Tibial nerve (tissue), 4 donors: ENCODE measurements at regions not wholly inside any gene's neighbourhood (a gene's known extent, or its start where the extent isn't known, plus 50 kb on each side); places are given as distances from the start of the nearest gene placed in this dataset.

ENCODE experiments used
- DNase-seq, 2 donors: peaks; one replicate each; pipeline ENCODE4 v3.0.0-alpha.2; 2019; ENCODE audit warnings: low spot score in 2 of 2
- H3K27ac ChIP-seq, 4 donors: fragments of 200-600 bp; sonication (generic) in 3 of 4; one replicate each; pipeline ENCODE4 v1.5.1; 2017 to 2019; ENCODE audit warnings: mild to moderate bottlenecking in 1 of 4
- H3K27me3 ChIP-seq, 2 donors: fragments of 200-600 bp; sonication (generic) in 1 of 2; one replicate each; pipeline versions ENCODE4 v1.5.1 to v1.6.0; 2017 to 2019
- H3K36me3 ChIP-seq, 3 donors: fragments of 200-600 bp; sonication (generic); one replicate each; pipeline ENCODE4 v1.5.1; 2018 to 2019
- H3K4me1 ChIP-seq, 4 donors: fragments of 200-600 bp; sonication (generic) in 3 of 4; one replicate each; pipeline ENCODE4 v1.5.1; 2017 to 2019
- H3K4me3 ChIP-seq, 4 donors: fragments of 200-600 bp; sonication (generic) in 3 of 4; one replicate each; pipeline ENCODE4 v1.5.1; 2017 to 2019; ENCODE audit warnings: mild to moderate bottlenecking in 1 of 4, moderate library complexity in 1 of 4
- H3K9me3 ChIP-seq, 4 donors: fragments of 200-600 bp; sonication (generic) in 3 of 4; one replicate each; pipeline ENCODE4 v1.5.1; 2017 to 2019
- EP300 ChIP-seq, 2 donors: sonication (generic); formaldehyde crosslinking; IDR thresholded peaks; one replicate each; pipeline ENCODE4 v1.6.1; 2017; ENCODE audit warnings: antibody characterized with exemption in 2 of 2, mild to moderate bottlenecking in 1 of 2
- POLR2A ChIP-seq, 2 donors: fragments of 450-650 bp; IDR thresholded peaks; one replicate each; pipeline ENCODE4 v1.6.1; 2017; ENCODE audit warnings: antibody characterized with exemption in 2 of 2, mild to moderate bottlenecking in 2 of 2, moderate library complexity in 2 of 2
- WGBS, 2 donors: methylation state at CpG; one replicate each; pipeline ENCODE4 v1.1.5; 2018; 5-methylcytosine and 5-hydroxymethylcytosine counted together
- TF ChIP-seq, protein P1 (sequence below), 5 experiments: fragments of 200-600 bp in 3 of 5; fragments of 450-650 bp in 2 of 5; sonication (generic) in 3 of 5; IDR thresholded peaks; one replicate each; pipeline ENCODE4 v1.5.1; 2016 to 2019; ENCODE audit warnings: antibody characterized with exemption in 5 of 5, mild to moderate bottlenecking in 3 of 5, moderate library complexity in 2 of 5

DNA sequence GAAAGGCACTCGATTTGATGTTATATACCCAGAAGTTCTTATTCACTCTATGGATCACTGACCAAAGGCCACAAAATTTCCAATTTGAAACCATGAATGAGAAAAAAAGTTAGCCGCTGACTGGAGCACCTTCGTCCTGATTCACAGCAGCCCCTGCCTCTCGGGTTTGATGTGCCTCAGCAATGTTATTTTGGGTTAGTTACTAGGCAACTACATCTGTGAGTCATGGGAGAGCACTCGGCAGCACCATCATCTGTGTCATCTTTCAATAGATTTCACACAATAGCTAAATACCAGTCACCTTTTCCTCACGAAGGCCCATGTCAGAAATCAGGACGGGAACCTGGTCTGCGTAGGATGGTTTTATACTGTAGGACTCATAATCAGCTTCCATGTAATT lies 269.2 kb downstream of the ZBBX start:
- H3K4me1 ChIP-seq = no peaks in the 10 kb centered on the region
- TF ChIP-seq, protein P1, sequence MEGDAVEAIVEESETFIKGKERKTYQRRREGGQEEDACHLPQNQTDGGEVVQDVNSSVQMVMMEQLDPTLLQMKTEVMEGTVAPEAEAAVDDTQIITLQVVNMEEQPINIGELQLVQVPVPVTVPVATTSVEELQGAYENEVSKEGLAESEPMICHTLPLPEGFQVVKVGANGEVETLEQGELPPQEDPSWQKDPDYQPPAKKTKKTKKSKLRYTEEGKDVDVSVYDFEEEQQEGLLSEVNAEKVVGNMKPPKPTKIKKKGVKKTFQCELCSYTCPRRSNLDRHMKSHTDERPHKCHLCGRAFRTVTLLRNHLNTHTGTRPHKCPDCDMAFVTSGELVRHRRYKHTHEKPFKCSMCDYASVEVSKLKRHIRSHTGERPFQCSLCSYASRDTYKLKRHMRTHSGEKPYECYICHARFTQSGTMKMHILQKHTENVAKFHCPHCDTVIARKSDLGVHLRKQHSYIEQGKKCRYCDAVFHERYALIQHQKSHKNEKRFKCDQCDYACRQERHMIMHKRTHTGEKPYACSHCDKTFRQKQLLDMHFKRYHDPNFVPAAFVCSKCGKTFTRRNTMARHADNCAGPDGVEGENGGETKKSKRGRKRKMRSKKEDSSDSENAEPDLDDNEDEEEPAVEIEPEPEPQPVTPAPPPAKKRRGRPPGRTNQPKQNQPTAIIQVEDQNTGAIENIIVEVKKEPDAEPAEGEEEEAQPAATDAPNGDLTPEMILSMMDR (IDR thresholded peaks at IDR 0.05) = no peak
- no peak for TF ChIP-seq EP300 (IDR thresholded peaks at IDR 0.05)
- TF ChIP-seq POLR2A (IDR thresholded peaks at IDR 0.05) = no peak
- no peak overlapping the region for H3K4me3 ChIP-seq
- no peak for DNase-seq
- H3K27ac ChIP-seq = no peak overlapping the region
- no peaks in the 10 kb centered on the region for H3K9me3 ChIP-seq
- no peaks in the 10 kb centered on the region for H3K27me3 ChIP-seq
- 68 to 71% methylated on average over 8 of the region's 8 CpGs for WGBS, 2 donors
- no peaks in the 10 kb centered on the region for H3K36me3 ChIP-seq

DNA sequence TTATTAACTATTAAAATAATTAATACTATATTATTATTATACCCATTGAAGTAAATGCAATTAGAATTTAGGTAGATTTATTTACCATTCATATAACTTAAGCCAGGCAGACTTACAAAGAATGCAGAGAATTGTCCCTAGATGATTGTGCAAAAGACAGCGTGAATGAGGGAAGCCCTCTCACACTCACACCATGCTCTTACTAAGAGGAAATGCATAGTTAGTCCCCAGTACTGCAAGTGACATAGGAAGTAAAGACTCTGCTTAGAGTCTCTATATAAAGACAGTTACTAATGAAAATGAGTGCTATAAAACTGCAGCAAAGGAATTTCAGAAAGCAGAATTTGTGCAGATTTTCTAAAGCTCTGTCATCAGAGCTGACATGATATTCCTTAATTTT lies 270.4 kb downstream of the ZBBX start:
- Histone ChIP-seq H3K27me3 (no peaks in the 10 kb centered on the region), H3K4me1 (no peaks in the 10 kb centered on the region), H3K27ac (no peak overlapping the region), H3K36me3 (no peaks in the 10 kb centered on the region), H3K9me3 (no peaks in the 10 kb centered on the region), H3K4me3 (no peak overlapping the region)
- WGBS, 2 donors = 43 to 47% methylated on average over 1 of the region's 1 CpG
- TF ChIP-seq EP300 (IDR thresholded peaks at IDR 0.05) (no peak), POLR2A (IDR thresholded peaks at IDR 0.05) (no peak)
- TF ChIP-seq, protein P1 (IDR thresholded peaks at IDR 0.05) = no peak
- no peak for DNase-seq

DNA sequence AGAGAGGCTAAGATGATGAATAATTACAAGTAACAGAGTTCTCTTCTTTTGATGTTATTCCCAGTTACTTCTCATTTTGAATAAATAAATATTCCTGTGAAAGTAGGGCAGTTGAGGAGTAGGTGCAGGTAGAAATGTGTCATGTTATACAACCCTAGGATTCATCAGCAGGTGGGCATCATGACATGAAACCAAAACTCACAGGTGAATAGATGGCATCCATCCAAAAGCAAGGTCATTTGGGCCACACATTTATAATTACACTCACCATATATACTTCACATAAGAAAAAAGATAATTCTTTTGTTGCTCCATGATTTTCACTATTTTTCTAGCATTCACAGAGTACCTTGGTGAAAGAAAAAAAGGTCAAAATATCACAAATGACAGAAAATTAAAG lies 273.6 kb downstream of the ZBBX start:
- H3K27ac ChIP-seq = no peak overlapping the region
- H3K4me1 ChIP-seq = no peaks in the 10 kb centered on the region
- no peaks in the 10 kb centered on the region for H3K27me3 ChIP-seq
- H3K4me3 ChIP-seq = no peak overlapping the region
- no peak for DNase-seq
- no peaks in the 10 kb centered on the region for H3K9me3 ChIP-seq
- TF ChIP-seq, protein P1 (IDR thresholded peaks at IDR 0.05) = no peak
- TF ChIP-seq EP300 (IDR thresholded peaks at IDR 0.05) (no peak), POLR2A (IDR thresholded peaks at IDR 0.05) (no peak)
- no peaks in the 10 kb centered on the region for H3K36me3 ChIP-seq

DNA sequence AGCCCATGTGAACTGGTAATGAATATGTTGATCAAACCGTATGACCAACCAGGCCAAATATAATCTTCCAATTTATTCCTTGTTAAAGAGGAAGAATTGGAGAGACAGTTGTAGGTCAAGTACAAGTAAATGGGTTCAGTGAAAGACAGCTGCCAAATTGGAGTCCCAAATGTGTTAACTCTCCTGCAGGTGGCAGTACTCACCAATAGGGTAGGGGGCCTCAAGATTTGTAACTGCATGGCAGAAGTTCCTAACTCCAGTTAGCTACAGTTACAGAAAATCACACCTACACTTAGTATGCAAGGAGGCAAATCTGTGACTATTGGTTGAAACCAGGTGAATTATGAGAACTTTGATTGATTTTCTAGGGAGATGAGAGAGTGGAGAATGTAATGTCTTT lies 278.0 kb downstream of the ZBBX start:
- no peaks in the 10 kb centered on the region for H3K36me3 ChIP-seq
- H3K4me1 ChIP-seq = no peaks in the 10 kb centered on the region
- H3K27ac ChIP-seq = no peak overlapping the region
- no peaks in the 10 kb centered on the region for H3K9me3 ChIP-seq
- H3K27me3 ChIP-seq = no peaks in the 10 kb centered on the region
- TF ChIP-seq, protein P1 (IDR thresholded peaks at IDR 0.05) = no peak
- TF ChIP-seq EP300 (IDR thresholded peaks at IDR 0.05) (no peak), POLR2A (IDR thresholded peaks at IDR 0.05) (no peak)
- WGBS, 2 donors = 52 to 71% methylated on average over 1 of the region's 1 CpG
- no peak for DNase-seq
- no peak overlapping the region for H3K4me3 ChIP-seq

DNA sequence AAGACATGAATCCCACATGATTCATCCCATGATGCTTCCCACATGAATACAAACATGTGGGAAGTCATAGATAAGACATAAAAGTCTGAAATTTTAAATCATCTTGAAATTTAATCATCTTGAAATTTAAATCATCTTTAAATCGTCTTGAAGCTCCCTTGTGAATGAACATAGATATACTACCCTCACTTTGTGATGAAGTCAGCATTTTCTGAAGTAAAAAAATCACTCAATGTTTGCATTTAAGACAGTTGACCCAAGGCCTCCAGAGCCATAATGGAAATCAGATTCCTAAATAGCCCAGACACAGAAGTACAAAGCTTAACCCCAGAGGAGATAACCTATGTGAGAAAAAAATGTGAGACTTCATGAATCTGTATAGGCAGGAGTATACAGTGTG lies 279.4 kb downstream of the ZBBX start:
- whole genome bisulfite sequencing, 2 donors = 50 to 57% methylated on average over 1 of the region's 1 CpG
- no peaks in the 10 kb centered on the region for H3K36me3 ChIP-seq

More for the DNA sequence above, 279.4 kb downstream of the ZBBX start:
- TF ChIP-seq EP300 (IDR thresholded peaks at IDR 0.05) (no peak), POLR2A (IDR thresholded peaks at IDR 0.05) (no peak)
- TF ChIP-seq, protein P1 (IDR thresholded peaks at IDR 0.05) = no peak
- H3K27ac ChIP-seq = no peak overlapping the region
- no peaks in the 10 kb centered on the region for H3K9me3 ChIP-seq
- no peaks in the 10 kb centered on the region for H3K4me1 ChIP-seq
- no peak for DNase-seq
- H3K27me3 ChIP-seq = no peaks in the 10 kb centered on the region
- no peak overlapping the region for H3K4me3 ChIP-seq
